GM12872 (cell line): ENCODE measurements at regions not wholly inside any gene's neighbourhood (a gene's known extent, or its start where the extent isn't known, plus 50 kb on each side); places are given as distances from the start of the nearest gene placed in this dataset.

Source experiments
- CTCF ChIP-seq: IDR thresholded peaks from 3 replicates; pipeline ENCODE4 v1.5.1; 2011; ENCODE audit warnings: low read depth, mild to moderate bottlenecking, low read length, moderate library complexity; ENCODE audit not compliant: insufficient read depth

GRCh38 chr5:28463728-28464127 lies 1425.3 kb upstream of the CDH9 start:
- TF ChIP-seq CTCF, result no peak

- no peak for TF ChIP-seq CTCF
Measured at GRCh38 chr5:28451483-28451882, 1413.1 kb upstream of the CDH9 start.

DNA sequence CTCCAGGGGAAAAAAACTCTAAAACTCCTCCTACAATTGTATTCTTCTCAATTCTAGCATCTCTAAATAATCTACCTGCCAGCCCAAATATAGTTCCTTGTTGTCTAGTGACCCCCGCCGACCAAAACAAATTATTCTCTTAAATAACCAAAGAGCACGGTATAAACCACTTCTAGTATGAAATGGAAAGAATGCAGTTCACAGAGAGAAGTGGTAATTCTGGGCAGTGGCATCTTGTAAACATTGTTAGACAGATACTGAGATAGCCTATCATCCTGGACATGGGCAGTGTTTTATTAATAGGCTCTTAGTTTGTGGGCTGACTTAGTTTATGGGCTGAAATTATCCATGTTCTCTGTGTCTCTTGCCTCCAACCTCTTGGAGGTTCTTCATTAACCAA lies 1412.6 kb upstream of the CDH9 start:
- no peak for TF ChIP-seq CTCF

DNA sequence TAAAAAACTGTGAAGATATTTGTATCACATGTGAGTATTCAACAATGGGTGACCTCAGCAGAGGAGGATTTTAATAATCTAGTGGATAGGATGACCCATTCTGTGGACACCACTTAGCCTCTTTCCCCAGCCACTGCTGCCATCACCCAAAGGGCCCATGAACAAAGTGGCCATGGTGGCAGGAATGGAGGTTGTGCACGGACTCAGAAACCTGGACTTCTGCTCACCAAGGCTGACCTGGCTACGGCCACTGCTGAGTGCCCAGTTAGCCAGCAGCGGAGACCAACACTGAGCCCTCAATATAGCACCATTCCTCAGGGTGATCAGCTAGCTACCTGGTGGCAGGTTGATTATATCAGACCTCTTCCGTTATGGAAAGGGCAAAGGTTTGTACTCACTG lies 1410.4 kb upstream of the CDH9 start:
- TF ChIP-seq CTCF, result no peak

DNA sequence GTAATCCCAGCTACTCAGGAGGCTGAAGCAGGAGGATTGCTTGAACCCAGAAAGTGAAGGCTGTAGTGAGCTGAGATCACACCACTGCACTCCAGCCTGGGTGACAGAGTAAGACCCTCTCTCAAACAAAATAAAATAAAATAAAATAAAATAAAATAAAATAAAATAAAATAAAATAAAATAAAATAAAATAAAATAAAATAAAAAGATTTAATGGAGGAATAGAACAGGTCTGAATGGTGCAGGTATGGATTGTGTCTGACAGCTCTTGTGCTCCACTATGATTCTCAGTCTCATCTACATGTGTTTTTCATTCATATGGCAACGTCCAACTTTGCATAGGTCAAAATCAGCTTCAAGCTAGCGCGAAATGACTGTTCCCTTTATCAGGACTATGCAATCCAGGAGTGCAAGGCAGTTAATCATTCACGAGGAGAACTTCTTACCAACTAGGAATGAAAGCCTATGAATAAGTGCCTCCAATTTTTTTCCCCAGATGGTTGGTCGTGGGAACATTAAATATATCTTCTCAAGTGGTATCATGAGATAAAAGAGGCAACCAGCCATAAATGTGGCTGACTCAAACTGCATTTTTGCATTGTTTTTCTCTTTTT lies 1392.3 kb upstream of the CDH9 start:
- TF ChIP-seq CTCF, result no peak

GRCh38 chr5:28421141-28421540 lies 1382.8 kb upstream of the CDH9 start:
- no peak for TF ChIP-seq CTCF

DNA sequence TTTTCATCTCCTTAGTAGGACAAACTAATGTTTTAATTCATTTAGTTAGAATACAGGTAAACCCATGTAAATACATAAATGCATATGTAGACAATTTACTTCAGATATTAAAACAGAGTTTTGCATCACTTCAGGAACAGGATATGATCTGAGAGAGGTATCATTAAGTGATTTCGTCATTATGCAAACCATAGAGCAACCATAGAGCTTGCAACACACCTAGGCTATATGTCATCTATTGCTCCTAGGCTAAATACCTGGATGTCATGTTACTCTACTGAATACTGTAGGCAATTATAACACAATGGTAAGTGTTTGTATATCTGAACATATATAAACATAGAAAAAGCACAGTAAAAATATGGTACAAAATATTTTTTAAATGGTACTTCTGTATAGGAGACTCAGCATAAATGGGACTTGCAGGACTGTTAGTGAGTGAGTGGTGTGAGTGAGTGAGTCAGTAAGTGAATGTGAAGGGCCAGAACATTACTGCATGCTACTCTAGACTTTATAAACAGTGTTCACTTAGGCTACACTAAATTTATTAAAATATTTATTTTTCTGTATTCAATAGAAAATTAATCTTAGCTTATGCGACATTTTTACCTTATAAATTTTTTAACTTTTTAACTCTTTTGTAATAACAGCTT lies 1377.5 kb upstream of the CDH9 start:
- no peak for TF ChIP-seq CTCF
